ENCODE measurements at regions not wholly inside any gene's neighbourhood (a gene's known extent, or its start where the extent isn't known, plus 50 kb on each side); places are given as distances from the start of the nearest gene placed in this dataset.

DNA sequence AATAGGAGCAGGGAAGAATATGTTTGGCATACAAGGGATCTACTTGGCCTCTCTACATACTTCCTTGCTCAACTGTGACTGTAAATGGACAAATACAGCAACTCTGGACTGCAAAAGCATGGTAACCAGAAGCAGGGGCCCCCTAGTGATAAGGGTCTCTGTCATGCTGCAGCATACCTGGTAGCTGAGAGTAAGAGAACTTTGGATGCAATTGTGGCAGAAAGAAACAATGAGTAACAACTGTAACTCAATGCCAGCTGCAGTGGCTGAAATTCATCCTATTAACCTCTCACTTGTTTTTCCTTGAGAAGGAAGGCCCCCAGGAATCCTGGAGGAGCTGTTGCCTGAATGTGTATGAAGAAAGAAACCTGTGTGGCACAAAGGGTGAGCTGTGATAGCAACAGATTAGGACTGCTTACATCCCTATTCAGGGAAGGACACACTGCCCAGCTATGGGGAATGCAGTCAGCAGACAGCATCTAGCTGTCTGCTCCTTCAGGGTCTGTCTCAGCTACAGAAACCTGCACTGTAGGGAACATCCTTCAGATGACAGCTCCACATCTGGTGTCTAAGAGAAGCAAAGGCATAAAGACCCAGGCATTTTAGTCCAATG is 468.1 kb upstream of the ACTBL2 start:
- H2AFZ ChIP-seq (ENCODE audit: low read depth) = no peak overlapping the region
- H3F3A ChIP-seq (replicated peaks; ENCODE audit: insufficient read depth) = no peaks in the 10 kb centered on the region
- H4K20me1 ChIP-seq (ENCODE audit: insufficient read depth) = no peaks in the 10 kb centered on the region
- ChIA-PET CTCF (no interaction called here), POLR2A (no interaction called here)
- no peaks in the 10 kb centered on the region for H3K4me1 ChIP-seq (ENCODE audit: control insufficient read depth in 1 of 2, insufficient read depth in 2 of 2, low read depth in 1 of 2, low read length in 1 of 2)
- no peak overlapping the region for H3K4me2 ChIP-seq
- DNase-seq = no peak
- no peak overlapping the region for H3K4me3 ChIP-seq (ENCODE audit: low read depth in 2 of 2, low read length in 1 of 2)
- H3K79me2 ChIP-seq (ENCODE audit: insufficient read depth) = no peaks in the 10 kb centered on the region
- no peak overlapping the region for H3K27ac ChIP-seq (ENCODE audit: low read depth in 2 of 2, low read length in 1 of 2)
- H3K9ac ChIP-seq = no peak overlapping the region
- H3K9me2 ChIP-seq = no peaks in the 10 kb centered on the region
- no peaks in the 10 kb centered on the region for H3K9me3 ChIP-seq
- TF ChIP-seq ELF1 (IDR thresholded peaks at IDR 0.05) (no peak), IRF3 (IDR thresholded peaks at IDR 0.05; ENCODE audit: low read depth, low read length) (no peak)
- H3K27me3 ChIP-seq (ENCODE audit: insufficient read depth) = no peaks in the 10 kb centered on the region
- H3K36me3 ChIP-seq (replicated peaks in 1 of 2; ENCODE audit: control insufficient read depth in 1 of 2, insufficient read depth in 2 of 2, low read length in 1 of 2) = no peaks in the 10 kb centered on the region

DNA sequence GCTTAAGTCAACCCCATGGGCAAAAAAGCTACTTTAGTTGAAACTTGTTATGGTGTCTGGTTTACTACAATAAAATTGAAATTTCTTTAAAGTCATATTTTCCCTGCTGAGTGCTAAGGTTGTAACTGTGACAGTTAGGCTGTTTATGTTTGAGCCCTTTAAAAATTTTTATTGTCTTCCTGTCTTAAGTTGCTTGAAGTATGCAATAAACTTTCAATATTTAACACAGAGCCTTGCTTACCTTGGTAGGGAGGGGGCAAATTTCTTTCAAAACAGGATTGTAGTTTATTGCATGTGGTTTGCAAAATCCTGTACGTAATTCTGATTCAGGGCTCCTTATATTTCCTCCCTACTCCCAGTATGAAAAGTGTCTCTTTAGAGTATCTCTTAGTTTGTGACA is 465.5 kb upstream of the ACTBL2 start:
- H3K27ac ChIP-seq (ENCODE audit: low read depth in 2 of 2, low read length in 1 of 2) = no peak overlapping the region
- no peaks in the 10 kb centered on the region for H3K4me1 ChIP-seq (ENCODE audit: control insufficient read depth in 1 of 2, insufficient read depth in 2 of 2, low read depth in 1 of 2, low read length in 1 of 2)
- no peaks in the 10 kb centered on the region for H3K27me3 ChIP-seq (ENCODE audit: insufficient read depth)
- H3K9me3 ChIP-seq = no peaks in the 10 kb centered on the region
- no peaks in the 10 kb centered on the region for H3K9me2 ChIP-seq
- H4K20me1 ChIP-seq (ENCODE audit: insufficient read depth) = no peaks in the 10 kb centered on the region
- H3K4me3 ChIP-seq (ENCODE audit: low read depth in 2 of 2, low read length in 1 of 2) = no peak overlapping the region
- no peak overlapping the region for H2AFZ ChIP-seq (ENCODE audit: low read depth)
- no peak overlapping the region for H3K4me2 ChIP-seq
- no peaks in the 10 kb centered on the region for H3K79me2 ChIP-seq (ENCODE audit: insufficient read depth)
- H3K36me3 ChIP-seq (replicated peaks in 1 of 2; ENCODE audit: control insufficient read depth in 1 of 2, insufficient read depth in 2 of 2, low read length in 1 of 2) = no peaks in the 10 kb centered on the region
- H3K9ac ChIP-seq = no peak overlapping the region
- no peak for DNase-seq
- no peaks in the 10 kb centered on the region for H3F3A ChIP-seq (replicated peaks; ENCODE audit: insufficient read depth)
- ChIA-PET POLR2A (no interaction called here), CTCF (no interaction called here)
- no peak for TF ChIP-seq EP300 (IDR thresholded peaks at IDR 0.05; ENCODE audit: borderline replicate concordance in 1 of 2, low read depth in 1 of 2, low read length in 1 of 2)
- TF ChIP-seq GABPA (IDR thresholded peaks at IDR 0.05; ENCODE audit: low read depth) = no peak
- no peak for TF ChIP-seq CTCF (IDR thresholded peaks at IDR 0.05)
- TF ChIP-seq CHD2 (IDR thresholded peaks at IDR 0.05; ENCODE audit: low read length, partially characterized antibody) = no peak
- no peak for TF ChIP-seq FOSL2 (IDR thresholded peaks at IDR 0.05; ENCODE audit: borderline replicate concordance, low read depth)
- 64% methylated on average over 1 of the region's 1 CpG for WGBS (ENCODE audit: low lambda C conversion rate)

DNA sequence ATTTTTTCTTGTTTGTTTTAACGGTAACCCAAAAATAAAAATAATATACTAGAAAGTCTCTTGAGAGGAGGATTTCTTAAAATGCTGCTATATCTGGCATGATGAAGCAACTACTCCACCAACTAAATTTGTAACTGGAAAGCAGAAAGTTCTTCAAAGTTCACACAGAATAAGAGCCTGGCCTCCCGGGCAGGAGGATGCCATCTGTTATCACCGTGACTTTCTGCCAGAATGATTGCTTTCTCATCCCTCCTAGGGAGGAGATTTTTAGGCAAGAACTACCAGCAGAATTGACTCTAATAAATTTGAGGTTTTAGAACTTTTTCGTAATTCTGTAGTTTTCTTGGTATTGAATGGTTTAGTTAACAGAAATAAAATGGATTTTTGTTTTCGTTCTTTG is 464.6 kb upstream of the ACTBL2 start:
- H3K9me3 ChIP-seq = no peaks in the 10 kb centered on the region
- H3K4me2 ChIP-seq = no peak overlapping the region
- H3K9ac ChIP-seq = no peak overlapping the region
- no peak overlapping the region for H3K4me3 ChIP-seq (ENCODE audit: low read depth in 2 of 2, low read length in 1 of 2)
- no peak overlapping the region for H3K27ac ChIP-seq (ENCODE audit: low read depth in 2 of 2, low read length in 1 of 2)
- ChIA-PET CTCF (no interaction called here), POLR2A (no interaction called here)
- H3F3A ChIP-seq (replicated peaks; ENCODE audit: insufficient read depth) = no peaks in the 10 kb centered on the region
- no peaks in the 10 kb centered on the region for H3K4me1 ChIP-seq (ENCODE audit: control insufficient read depth in 1 of 2, insufficient read depth in 2 of 2, low read depth in 1 of 2, low read length in 1 of 2)
- H4K20me1 ChIP-seq (ENCODE audit: insufficient read depth) = no peaks in the 10 kb centered on the region
- no peaks in the 10 kb centered on the region for H3K79me2 ChIP-seq (ENCODE audit: insufficient read depth)
- DNase-seq = no peak
- WGBS (ENCODE audit: low lambda C conversion rate) = 75% methylated on average over 5 of the region's 5 CpGs
- H3K27me3 ChIP-seq (ENCODE audit: insufficient read depth) = no peaks in the 10 kb centered on the region
- no peaks in the 10 kb centered on the region for H3K36me3 ChIP-seq (replicated peaks in 1 of 2; ENCODE audit: control insufficient read depth in 1 of 2, insufficient read depth in 2 of 2, low read length in 1 of 2)
- no peak overlapping the region for H2AFZ ChIP-seq (ENCODE audit: low read depth)
- no peaks in the 10 kb centered on the region for H3K9me2 ChIP-seq
- TF ChIP-seq MXI1 (IDR thresholded peaks at IDR 0.05; ENCODE audit: low read depth, low read length) (no peak), USF1 (IDR thresholded peaks at IDR 0.05; ENCODE audit: borderline replicate concordance, low read depth) (no peak), TAF1 (IDR thresholded peaks at IDR 0.05; ENCODE audit: borderline replicate concordance, low read depth, low read length) (no peak), CHD2 (IDR thresholded peaks at IDR 0.05; ENCODE audit: low read length, partially characterized antibody) (no peak), RAD21 (IDR thresholded peaks at IDR 0.05; ENCODE audit: low read length) (no peak), FOSL2 (IDR thresholded peaks at IDR 0.05; ENCODE audit: borderline replicate concordance, low read depth) (no peak), NFIC (IDR thresholded peaks at IDR 0.05; ENCODE audit: borderline replicate concordance) (no peak), GATA2 (CRISPR knock-in tag; IDR thresholded peaks at IDR 0.05) (no peak), EZH2phosphoT487 (IDR thresholded peaks at IDR 0.05; ENCODE audit: borderline replicate concordance, low read depth) (no peak), EP300 (IDR thresholded peaks at IDR 0.05; ENCODE audit: borderline replicate concordance in 1 of 2, low read depth in 1 of 2, low read length in 1 of 2) (no peak), POLR2AphosphoS5 (IDR thresholded peaks at IDR 0.05; ENCODE audit: low read depth, low read length) (no peak), ZBTB33 (IDR thresholded peaks at IDR 0.05; ENCODE audit: borderline replicate concordance, low read depth) (no peak), ELF1 (IDR thresholded peaks at IDR 0.05) (no peak)
